Ecto neural progenitor cell (in vitro differentiated cells): ENCODE measurements at regions not wholly inside any gene's neighbourhood (a gene's known extent, or its start where the extent isn't known, plus 50 kb on each side); places are given as distances from the start of the nearest gene placed in this dataset.

Source experiments
- DNase-seq: peaks from one replicate; pipeline ENCODE4 v3.0.0-alpha.2; 2018; ENCODE audit warnings: low spot score

DNA sequence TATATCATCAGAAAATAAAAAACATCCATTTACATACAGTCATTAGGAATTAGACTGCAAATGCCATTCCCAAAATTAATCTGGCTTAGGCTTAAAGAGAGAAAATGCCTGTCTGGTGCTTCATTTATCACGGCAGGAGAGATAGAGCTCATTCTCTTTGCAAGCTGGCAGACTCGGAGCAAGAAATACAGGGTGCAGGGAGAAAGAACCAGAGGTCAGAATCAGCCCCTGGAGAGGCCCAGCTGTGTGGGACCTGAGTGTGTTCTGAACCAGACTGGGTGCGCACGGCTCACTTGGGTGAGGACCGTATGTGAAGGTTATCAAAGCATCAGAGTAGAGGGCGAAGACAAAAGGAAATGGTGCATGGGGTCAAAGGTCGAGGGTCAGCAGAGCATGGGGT is 227.8 kb downstream of the ACKR3 start:
- no peak for DNase-seq

DNA sequence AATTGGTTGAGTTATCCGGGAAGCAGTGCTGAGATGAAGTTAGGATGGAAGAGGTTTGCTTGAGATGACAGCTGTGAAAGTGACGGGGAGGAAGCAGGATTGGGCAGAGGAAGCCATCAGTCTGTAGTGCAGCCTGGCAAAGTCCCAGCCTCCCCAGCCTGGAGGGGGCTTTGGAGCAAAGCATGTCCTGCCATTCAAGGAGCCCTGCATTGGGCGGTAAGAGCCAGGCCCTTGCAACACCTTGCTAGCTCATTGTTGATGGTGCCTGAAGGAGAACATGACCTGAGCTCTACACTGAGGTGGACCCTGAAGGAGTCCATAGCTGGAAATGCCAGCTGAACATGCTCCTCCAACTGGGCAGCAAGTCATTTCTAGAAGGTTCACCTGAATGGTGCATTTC is 228.9 kb downstream of the ACKR3 start:
- DNase-seq, result no peak

DNA sequence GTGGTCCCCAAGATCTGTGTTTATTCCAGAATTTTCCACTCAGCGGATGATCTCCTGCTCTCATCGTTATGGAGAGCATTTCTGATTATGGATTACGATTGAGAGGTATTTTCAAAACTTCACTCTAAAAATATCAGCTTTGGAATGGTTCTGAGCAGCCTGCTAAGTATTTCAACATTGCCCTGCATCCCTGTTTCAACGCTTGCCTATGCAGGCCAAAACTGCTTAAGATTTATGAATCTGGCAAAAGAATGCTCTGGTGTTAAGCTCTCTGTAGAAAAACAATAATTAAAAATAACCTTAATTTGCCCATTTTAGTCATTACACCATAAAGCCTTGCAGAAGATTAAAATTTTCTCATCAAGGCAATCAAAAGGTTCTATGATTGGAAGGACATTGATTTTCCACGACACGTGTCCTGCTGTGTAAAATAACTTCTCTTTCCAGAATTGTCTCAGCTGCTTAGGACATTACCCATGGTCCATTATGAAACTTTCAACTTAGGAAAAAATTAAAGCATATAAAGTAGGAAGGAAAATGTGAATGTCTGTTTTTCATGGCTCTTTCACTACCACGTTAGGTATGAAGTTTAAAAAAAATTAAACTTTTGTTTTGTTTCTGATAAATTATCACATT is 229.9 kb downstream of the ACKR3 start:
- DNase-seq, result no peak

DNA sequence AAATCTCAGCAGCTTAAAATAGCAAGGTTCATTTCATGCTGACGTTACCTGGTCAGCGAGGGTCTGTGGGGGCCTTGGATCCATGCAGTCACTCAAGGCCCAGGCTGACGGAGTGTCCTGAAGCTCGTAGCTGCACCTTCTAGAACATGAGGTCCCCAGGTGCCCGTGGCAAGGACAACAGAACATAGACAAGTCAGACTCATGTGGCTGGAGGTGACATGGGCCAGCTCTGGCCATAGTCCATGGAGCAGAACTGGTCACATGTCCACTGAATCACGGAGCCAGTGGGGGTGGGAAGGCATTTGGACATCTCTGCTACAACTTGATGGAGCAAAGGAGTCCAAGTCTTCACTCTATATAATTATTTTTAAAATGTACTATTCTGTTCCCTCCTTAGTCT is 233.2 kb downstream of the ACKR3 start:
- DNase-seq, result no peak

DNA sequence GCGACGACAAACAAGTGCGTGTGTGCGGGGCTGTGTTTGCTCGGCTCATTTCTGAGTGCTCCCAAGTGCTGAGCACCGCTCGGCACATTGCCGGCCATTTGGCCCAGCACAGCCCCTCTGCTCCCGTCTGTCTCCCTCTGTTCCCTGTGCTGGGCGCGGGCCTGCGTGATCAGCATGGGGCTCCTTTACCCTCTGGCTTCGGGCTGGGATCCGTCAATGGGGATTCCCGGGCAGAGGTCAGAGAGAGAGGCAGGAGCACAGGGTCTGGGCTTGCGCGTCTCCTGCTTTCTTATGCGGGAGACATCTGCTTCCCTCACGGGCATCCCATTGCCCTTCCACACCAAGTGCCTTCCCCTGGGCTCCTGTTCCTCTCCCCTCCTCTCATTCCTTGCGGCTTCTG is 234.0 kb downstream of the ACKR3 start:
- no peak for DNase-seq

DNA sequence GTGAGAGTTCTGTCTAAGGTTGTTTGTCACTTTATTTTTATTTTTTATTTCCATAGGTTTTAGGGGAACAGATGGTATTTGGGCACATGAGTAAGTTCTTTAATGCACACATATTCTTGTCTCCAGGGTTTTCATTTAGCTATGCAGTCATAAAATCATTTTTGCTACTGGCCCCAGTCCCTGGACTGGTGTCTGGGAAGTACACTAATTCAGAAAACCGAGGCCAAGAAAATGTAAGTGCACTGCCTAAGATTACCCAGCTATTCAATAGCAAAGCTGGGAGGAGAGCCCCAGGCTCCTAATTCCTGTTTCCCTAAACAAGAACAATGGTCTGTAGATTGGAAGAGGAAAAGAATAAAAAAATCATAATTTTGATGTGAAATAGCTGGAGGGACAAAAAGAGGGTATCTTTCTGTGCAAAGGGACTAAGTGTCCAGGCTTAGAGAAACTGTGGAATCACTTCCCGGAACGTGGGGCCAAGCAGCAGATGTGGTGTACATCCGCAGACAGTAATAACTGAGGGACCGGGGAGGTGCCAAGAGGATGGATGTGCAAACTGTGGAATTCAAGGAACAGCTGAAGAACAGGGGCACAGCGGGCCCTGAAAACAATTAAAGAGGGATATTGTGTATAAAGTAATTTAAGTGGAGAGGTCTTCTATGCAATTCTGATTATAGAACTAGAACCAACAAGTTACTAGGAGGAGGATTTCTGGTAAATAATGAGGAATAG is 236.3 kb downstream of the ACKR3 start:
- DNase-seq, result no peak

DNA sequence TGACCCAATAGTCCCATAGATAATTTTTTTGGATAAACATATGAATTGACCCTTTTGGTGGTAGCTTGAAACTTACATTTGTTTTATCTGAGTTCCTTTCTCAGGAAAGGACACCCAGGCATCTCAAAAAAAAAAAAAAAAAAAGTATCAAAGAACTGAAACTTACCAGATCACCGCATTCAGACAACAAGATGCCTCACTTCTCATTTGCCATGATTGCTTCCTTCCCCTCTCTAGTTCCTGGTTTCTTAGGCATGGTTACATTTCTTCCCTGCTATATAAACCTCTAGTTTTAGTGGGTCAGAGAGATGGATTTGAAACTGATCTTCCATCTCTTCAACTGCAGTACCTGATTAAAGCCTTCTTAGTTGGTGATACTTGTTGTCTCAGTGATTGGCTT is 240.1 kb downstream of the ACKR3 start:
- DNase-seq, result no peak

DNA sequence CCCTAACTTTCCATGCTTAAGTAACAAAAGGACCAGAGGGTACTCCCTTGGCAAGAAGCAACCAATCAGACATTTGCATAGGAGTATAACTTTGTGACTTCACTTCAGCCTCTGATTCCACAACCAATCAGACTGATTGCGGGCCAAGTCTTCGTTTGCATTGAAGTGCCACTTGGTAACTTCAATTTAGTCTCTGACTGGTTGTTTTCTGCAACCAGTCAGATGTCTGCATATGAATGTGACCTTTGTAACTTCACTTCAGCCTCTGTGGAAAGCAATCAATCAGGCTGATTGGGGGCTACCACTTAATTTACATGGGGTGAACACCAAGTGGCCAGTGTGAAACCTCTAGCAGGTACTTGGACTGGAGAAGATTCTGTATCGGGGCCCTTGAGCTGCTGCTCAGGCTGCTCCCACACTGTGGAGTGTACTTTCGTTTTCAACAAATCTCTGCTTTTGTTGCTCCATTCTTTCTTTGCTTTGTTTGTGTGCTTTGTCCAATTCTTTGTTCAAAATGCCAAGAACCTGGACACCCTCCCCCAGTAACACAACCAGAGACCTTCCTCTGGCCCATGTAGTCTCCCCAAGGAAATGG is 241.5 kb downstream of the ACKR3 start:
- no peak for DNase-seq

DNA sequence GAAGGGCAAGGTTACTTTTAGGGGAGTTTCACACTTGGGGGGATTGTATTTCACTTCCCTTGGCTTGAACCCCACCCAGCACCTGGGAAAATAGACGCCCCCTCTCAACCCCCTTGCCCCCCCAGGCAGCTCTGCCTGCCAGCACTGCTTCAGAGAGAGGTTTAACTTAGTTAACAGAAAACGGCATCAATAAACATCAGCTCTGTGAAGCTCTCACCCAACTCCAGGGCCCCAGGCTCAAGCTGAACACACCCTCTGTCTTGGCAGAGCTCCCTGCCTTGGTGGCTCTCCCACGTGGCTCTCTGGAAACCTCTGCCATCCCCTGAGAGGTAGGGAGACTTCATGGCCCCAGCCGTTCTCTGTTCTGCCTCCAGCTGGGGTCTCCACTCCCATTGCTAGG is 244.1 kb downstream of the ACKR3 start:
- no peak for DNase-seq

DNA sequence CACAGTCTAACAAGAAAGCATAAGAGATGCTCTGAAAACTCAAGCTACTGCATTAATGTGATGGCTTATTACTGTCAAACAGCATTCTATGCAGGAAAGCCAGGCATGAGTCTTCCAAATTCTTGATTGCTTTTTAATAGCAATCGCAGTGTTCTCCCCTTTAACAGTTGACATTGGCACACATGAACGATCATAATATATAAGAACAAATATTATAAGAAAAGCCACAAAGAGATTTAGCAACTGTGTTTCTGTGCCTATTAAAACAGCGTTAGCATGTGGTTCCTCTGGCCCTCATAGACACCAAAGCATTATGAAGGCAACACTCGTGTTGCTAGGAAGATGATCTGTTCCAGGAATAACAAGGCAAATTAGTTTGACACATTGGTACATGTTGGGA is 245.0 kb downstream of the ACKR3 start:
- no peak for DNase-seq

DNA sequence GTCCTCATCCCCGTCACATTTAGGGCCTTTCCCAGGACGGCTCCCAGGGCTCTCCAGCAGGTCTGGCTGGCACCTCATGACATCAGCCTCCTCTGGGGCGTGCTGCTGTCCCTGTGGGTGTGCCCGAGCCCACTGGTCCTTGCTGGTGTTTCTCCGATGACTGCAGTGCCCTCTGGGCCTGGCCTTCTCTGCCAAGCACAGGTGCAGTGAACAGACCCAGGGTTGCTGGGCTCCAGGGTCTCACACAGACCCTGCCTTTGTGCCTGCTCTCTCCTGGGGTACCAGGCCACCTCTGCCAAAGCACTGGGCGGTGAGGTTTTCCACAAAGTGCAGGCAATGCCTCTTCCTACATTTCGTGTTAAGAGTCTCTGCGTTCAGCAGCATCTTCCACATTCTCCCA is 246.1 kb downstream of the ACKR3 start:
- no peak for DNase-seq

DNA sequence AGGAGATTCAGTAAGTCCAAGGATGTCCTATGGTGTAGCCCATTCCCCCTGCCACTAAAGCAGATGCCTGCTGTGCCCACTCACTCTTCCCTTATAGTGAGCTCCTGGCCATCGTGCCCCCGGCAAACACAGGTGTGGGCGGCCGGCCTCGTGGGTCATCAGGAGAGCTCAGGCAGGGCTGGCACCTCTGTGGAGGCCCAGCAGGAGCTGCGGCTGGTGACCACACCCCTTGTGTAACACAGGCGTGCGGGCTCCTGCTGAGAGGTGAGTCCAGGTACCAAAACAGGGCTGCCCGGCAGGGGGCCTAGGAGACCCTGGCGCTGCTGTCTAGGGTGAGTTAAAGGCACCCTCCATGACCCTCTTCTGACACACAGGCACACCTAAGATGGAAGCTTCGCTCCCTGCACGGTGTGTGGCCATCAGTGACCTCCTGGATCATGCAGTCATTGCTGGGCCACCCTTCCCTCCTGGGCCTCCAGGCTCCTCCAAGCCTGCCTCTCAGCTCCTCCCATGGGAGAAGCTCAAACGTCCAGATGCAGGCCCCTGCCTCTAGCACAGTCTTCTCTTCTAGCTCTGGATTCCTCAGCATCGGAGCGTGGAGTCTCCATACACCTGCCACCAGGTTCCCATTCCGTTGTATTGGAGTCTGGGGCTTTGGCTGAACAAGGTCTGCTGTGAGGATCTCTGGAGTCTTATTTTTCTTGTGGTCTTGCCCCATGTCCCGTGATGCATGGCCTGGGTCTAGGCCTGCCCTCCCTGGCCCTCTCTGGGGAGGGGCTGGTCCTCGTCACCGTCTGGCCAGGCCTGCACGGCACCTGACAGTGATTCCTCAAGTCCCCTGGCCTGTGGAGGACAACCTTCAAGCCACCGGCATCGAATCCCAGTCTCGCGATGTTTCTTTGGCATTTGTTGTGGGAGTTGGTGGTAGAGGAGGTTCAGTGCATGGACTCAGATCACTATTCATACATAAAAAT is 246.9 kb downstream of the ACKR3 start:
- DNase-seq, result no peak

DNA sequence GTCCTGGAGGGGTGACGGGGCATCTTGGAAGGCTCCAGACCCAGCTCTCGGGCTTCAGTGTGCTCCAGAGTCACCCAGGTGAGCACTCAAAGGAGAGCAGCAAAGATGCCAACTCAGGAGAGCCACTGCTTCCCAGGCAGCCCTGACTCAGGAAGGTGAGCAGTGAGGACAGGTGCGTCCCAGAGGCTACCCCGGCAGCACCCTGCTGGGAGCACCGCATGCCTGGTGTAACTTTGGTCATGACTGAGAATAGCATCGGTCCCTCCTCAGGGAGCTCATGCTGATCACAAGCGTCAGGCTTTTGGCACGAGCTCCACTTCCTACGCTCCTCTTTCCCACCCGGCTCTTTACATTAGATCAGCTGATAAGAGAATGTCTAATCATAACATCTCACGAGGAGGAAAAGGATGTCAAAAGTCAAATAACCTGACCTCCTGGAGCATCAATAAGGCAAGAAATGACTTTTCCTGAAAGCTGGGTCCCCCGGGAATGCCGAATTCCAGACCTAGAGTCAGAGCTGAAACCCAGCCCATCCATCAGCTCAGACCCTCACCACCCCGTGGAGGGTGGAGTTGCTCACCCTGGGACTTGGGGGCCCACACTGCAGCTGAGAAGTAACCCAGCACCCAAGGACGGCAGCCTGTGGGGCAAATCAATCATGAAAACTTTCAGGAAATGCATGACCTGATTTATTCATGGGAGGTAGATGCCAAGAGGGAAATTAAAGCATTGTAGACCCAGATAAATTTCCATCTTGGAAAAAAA is 248.8 kb downstream of the ACKR3 start:
- DNase-seq, result no peak

DNA sequence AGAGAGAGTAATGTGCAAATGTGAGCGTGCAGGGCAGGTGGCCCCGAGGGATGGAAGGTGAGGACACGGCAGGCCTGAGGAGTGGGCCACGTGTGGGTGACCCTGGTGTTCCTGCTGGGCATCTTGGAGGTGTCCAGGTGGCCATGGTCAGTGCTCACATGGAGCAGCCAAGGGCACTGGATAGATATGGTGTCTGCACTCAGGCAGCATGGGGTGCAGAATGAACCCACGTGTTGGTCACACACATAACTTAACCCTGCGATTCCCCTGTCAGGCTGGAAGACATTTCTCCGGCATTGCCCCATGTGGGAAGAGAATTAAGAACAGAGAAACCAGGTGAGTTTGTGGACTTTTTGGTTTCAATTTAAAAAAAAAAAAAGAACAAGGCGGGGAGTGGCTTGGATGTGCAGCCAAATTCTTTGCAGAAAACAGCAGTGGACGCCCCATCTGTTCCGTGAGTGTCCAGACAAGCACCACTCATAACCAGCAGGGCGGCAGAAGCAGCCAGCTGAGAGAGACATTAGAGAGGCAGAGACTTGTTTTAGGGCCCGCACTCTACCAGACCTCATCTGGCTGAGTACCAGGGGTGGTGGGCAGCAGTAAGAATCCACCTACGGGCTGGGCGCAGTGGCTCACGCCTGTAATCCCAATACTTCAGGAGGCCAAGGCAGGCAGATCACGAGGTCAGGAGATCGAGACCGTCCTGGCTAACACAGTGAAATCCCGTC is 249.8 kb downstream of the ACKR3 start:
- no peak for DNase-seq

DNA sequence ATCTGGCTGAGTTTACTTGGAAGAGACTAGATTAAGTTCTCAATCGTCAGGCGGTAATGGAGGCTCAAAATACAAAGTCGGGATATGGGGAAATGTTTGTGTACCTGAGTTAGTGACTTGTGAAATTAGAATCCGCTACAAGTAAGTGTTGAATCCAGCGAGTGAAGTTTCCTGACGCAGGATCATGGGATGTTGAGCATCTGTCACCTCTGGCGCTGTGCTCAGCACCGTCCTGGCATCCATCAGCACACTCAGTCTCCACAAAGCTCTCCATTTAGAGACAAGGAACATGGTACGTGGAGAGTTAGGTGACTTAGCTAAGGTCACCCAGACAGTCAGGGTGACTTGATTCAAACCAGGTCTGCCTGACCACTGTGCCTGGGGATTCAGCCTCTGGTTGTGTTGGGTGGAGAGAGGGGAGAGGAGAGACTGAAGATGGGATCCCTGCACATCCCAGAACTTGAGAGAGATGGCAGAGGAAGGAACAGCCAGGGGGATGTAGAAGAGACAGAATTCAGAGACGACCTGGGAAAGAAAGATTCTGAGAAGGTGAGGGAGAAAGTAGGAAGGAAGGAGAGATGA is 251.2 kb downstream of the ACKR3 start:
- no peak for DNase-seq

DNA sequence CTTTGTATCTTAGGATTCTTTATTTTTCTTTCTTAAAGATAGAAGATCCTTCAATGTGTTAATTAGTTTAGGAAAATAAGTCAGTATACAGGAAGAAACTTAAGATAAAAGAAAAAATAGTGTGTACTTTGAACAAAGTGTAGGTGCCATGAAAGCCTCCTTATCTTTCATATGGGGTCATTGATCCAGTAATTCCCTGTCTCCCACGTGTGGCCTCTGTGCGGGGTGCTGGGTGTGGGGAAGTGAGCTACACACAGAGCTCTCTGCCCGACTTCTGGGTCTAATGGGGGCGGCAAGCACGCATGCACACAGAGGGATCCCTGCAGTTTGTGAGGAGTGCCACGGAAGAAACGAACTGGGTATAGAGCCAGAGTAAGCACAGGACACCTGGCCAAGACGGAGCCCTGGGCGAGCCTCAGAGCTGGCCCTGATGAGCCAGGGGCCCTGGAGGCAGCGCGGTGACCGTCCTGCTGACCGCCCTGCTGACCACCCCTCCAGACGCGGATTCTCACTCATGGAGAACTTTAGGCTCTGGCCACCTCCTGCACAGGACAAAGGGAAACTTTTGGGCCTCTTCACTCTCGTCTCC is 253.5 kb downstream of the ACKR3 start:
- DNase-seq, result no peak

DNA sequence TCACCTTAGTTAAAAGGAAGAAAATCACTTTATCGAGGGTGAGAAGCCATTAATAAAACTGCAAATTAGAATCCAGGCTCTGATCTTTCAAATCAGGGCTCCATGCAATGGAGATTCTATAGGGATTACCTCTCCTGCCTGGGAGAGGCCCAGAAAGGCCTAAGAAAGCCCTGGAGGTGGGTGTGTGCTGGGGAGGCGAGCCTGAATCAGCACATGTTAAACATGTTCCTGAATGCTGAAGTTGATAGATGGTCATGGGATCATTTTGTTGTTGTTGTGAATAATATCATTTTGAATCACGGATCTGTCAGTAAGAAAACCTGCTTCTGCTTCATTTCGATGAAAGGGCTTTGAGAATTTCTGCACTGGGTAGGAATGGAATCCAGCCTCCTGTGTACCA is 254.3 kb downstream of the ACKR3 start:
- no peak for DNase-seq

DNA sequence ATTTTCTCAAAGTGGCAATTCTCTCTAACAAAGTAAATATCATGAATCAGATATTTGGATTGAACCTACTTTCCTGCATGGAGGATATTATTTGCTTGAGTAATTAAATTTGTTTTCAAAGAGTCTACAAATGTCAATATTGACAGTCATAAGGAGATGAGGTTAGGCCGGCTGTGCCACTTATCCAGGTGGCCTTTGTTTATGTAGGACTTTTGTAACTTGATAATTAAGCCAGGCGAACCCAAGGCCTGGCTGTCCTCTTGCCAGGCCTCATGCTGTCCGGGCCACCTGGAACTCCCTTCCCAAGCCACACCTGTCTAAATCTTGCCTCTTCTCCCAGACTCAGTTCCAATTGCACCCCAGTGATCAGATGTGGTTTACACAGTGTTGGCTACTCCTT is 255.2 kb downstream of the ACKR3 start:
- no peak for DNase-seq

DNA sequence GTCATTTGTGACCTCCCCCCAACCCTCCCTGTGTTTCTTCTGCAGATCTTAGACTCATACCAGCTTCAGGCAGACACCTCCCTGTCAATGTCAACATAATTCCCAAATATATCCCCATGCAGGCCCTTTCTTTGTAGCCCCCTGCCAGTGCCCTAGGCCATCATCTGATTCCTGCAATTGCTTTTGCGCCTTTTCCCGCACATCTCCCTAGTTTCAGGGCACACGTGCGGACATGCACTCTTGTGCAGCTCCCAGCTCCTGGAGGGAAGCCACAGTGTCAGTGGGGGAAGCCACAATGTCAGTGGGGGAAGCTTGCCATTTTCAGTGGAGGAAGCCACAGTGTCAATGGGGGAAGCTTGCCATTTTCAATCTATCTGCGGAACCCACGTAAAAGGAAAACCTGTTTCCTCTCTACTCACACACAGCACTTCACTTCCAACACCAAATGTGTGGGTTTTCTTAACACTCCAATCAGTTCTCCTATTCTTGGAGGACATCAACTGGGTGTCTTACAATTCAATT is 256.4 kb downstream of the ACKR3 start:
- DNase-seq, result no peak

DNA sequence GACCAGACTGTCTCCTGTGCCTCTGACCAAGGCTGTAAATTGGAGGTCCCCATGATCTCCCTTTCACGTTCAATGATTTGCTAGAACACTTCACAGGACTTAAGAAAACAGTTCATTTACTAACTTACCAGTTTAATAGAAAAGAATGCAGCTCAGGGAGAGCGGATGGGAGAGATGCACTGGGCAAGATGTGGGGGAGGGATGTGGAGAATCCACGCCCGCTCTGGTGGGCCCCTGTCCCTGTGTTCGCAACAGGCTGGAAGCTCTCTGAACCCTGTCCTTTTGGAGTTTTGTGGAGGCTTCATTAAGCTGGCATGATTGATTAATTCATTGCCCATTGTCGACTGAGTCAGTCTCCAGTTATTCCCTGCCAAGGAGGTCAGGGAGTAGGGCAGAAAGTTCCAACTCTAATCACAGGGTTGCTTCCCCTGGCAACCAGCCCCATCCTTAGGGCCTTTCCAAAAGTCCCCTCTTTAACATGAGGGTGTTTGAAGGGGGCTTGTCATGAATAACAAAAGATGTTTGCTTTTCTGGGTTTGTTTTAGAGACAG is 257.1 kb downstream of the ACKR3 start:
- no peak for DNase-seq
